Stimulated activated CD8-positive, alpha-beta memory T cell treated with anti-CD3 and anti-CD28 coated beads, Interleukin-12 subunit alpha, Interleukin-12 subunit beta, amount 100 ng/mL, for 1 hour (primary cell): ENCODE measurements at regions not wholly inside any gene's neighbourhood (a gene's known extent, or its start where the extent isn't known, plus 50 kb on each side); places are given as distances from the start of the nearest gene placed in this dataset.
A peak's percentile ranks its signal among the peaks of the same experiment; 100 is the strongest.
"Not testable (repeated sequence)": the region's sequence is repeated elsewhere in the genome, so short reads cannot be mapped to it uniquely, and the experiment has no call there.

Experiments used
- DNase-seq: peaks from one replicate; pipeline ENCODE4 v3.0.0-alpha.2; 2020; ENCODE audit warnings: low read depth

DNA sequence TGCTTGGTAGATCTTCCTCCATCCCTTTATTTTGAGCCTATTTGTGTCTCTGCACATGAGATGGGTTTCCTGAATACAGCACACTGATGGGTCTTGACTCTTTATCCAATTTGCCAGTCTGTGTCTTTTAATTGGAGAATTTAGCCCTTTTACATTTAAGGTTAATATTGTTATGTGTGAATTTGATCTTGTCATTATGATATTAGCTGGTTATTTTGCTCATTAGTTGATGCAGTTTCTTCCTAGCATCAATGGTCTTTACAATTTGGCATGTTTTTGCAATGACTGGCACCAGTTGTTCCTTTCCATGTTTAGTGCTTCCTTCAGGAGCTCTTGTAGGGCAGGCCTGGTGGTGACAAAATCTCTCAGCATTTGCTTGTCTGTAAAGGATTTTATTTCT is 72.4 kb downstream of the HNRNPD start:
- DNase-seq = not testable (repeated sequence)

DNA sequence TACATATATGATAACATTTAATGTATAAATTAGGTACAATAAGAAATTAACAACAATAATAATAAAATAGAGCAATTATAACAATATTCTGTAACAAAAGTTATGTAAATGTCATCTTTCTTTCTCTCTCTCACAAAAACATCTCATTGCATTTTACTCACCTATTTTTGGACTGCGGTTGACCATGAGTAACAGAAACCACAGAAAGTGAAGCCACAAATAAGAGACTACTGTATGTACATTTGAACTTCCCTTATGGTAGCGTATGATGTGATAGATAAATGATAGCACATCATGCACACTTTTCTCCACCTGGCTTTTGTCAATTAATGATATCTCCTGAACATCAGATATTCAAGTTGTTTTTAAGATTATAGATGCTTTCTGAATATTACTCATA is 80.5 kb downstream of the HNRNPD start:
- DNase-seq = peak; percentile 17

DNA sequence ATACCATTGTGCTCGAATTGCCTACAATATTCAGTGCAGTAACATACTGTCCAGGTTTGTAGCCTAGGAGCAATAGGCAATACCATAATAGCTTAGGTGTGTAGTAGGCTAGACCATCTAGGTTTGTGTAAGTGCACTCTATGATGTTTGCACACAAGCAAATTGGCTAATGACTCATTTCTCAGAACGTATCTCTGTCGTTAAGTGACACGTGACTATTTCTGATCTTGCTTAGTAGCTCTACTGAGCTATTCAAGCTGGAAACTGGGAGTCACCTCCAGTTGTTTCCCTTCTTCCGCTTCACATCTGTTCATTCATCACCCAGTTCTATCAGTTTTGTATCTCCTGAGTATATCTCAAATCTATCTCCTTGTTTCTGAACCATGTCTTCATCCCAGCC is 86.1 kb downstream of the HNRNPD start:
- no peak for DNase-seq

DNA sequence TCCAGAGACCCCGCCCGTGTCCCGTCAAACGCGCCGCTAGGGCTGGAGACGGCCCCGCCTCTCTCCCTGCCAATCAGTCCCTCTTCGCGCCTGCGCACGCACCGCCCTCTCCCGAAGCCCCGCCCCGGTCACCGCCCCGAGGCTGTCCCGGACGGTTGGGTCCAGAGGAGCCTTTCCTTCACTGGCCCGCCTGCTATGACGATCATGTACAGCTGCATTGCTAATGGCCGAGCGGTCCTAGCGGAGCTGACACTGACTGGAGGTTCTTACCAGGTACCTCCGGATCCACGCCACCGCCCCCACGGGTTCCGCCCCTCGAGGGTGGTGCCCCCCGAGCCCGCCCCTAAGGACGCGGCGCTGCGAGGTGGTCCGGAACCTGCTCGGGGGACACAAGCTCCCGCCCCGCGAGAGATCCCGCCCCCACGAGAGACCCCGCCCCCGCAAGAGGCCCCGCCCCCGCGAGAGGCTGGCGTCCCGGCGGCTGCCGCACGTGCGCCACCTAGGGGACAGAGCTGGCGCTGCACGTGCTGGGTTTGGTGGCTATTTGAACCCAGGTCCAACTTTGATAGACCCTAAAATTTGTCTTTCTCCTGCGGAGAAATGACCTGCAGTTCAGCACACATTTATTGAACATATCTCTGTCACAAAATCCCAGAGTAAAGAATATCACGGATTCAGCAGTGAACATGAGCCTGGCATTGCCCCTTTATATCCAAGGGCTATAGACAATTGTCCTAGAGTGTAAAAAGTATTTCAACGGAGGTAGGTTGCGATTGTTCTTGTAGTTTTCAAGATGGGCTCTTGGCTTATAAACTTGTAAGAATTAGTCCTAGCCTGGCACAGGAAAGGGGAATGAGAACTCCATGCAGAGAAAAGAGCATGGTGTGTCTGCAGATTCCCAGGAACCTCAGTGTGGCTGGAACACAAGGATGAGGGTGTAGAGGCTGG is 88.7 kb downstream of the HNRNPD start:
- peak; percentile 98 for DNase-seq

DNA sequence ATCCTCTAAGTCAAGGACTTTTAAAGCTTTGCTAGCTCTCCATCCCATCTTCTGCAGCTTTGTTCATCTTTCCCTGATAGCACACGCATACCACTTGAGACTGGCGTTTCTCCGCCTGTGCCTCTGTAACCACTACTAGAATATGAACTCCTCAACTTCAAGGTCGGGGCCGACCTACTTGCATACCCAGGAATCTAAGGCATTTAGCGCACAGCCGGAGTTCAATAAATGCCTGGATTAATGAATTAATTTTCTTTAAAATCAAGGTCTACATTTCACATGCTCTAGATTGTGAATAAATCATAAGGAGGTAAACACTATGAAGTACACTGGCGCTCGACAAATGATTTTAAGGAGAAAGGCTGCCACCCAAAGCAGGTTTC is 89.3 kb downstream of the HNRNPD start:
- no peak for DNase-seq

DNA sequence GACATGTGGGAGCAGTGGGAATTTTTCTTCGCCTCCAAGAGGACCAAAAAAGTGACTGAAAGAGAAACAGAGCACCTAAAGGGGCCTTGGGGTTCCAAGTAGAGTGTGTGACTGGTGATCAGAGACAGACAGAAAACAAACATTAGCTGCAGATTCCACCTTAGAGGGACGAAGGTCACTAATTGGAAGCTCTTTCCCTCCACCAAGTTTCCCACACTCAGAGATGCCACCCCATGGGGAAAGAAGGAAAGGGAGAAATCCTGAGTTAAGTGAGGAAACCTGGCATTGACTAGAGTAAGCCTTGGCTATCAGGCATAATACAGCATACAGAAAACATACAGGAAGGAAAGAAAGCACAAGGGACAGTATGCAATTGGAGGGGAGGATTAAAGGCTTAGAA is 90.9 kb downstream of the HNRNPD start:
- no peak for DNase-seq

DNA sequence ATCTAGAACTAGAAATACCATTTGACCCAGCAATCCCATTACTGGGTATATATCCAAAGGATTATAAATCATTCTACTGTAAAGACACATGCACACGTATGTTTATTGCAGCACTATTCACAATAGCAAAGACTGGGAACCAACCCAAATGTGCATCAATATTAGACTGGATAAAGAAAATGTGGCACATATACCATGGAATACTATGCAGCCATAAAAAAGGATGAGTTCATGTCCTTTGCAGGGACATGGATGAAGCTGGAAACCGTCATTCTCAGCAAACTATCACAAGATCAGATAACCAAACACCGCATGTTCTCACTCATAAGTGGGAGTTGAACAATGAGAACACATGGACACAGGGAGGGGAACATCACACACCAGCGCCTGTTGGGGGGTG is 94.2 kb downstream of the HNRNPD start:
- not testable (repeated sequence) for DNase-seq

DNA sequence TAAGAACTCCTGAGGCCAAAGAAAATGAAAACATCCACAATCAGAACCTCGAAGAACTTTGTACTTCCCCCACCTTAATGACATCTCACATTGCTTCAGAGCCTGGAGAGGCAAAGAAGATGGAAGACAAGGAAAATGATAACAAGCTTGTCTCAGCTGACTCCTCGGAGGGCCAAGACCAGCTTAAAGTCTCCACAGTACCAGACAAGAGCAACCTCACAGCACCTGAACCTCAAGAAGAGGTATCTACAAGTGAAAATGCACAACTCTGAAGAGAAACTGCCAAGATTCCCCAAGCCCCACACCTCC is 97.5 kb downstream of the HNRNPD start:
- DNase-seq = no peak

DNA sequence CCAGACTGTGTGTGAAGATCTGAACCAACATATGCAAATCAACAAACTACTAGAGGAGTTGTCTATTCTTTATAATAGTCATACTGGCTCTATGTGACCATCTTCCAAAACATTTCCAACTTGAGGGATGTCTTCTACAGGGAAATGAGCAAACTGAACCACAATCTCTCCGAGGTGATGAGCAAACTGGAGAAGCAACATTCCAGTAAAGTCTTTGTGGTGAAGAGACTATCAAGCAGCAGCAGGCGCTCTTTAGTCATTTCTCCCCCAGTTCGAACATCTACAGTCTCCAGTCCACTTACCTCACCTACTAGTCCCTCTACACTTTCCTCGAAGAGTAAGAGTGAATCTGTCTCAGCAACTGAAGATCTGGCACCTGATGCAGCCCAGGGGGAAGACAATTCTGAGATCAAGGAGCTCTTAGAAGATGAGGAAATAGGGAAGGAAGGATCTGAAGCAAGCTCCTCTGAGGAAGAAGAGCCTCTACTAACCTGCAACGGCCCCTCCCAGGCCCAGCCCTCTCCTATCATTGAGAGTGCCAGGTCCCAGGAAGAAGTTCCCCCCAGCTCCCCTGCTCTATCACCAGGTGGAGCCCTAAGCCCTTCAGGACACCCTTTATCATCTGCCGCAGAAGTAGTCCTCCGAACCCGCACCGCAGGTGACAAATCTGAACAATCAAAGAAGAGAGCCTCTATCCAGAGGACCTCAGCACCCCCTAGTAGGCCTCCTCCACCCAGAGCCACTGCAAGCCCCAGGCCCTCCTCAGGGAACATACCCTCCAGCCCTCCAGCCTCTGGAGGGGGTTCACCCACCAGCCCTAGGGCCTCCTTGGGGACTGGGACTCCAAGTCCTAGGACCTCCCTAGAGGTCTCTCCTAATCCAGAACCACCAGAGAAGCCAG is 98.1 kb downstream of the HNRNPD start:
- DNase-seq = no peak

DNA sequence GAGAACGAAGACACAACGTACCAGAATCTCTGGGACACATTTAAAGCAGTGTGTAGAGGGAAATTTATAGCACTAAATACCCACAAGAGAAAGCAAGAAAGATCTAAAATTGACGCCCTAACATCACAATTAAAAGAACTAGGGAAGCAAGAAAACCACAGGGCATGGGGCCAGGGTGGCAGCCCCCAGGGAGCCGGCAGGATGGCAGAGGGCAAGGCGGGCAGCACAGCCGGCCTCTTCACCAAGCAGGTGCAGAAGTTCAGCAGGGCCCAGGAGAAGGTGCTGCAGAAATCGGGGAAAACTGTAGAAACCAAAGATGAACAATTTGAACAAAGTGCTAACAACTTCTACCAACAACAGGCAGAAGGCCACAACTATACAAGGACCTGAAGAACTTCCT is 99.1 kb downstream of the HNRNPD start:
- not testable (repeated sequence) for DNase-seq

DNA sequence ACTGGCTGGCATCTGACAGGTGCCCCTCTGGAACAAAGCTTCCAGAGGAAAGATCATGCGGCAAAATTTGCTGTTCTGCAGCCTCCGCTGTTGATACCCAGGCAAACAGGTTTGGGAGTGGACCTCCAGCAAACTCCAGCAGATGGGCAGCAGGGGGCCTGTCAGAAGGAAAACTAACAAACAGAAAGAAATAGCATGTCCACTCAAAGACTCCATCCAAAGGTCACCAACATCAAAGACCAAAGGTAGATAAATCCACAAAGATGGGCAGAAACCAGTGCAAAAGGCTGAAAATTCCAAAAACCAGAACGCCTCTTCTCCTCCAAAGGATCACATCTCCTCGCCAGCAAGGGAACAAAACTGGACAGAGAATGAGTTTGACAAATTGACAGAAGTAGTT is 101.3 kb downstream of the HNRNPD start:
- not testable (repeated sequence) for DNase-seq

DNA sequence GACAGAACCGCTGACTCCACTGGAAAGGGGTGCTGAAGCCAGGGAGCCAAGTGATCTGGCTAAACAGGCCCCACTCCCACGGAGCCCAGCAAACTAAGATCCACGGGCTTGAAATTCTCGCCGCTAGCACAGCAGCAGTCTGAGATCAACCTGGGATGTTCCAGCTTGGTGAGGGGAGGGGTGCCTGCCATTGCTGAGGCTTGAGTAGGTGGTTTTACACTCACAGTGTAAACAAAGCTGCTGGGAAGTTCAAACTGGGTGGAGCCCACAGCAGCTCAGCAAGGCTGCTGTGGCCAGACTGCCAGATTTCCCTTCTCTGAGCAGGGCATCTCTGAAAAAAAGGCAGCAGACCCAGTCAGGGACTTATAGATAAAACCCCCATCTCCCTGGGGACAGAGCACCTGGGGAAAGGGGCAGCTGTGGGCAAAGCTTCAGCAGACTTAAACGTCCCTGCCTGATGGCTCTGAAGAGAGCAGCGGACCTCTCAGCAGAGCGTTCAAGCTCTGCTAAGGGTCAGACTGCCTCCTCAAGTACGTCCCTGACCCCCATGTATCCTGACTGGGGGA is 101.8 kb downstream of the HNRNPD start:
- not testable (repeated sequence) for DNase-seq

DNA sequence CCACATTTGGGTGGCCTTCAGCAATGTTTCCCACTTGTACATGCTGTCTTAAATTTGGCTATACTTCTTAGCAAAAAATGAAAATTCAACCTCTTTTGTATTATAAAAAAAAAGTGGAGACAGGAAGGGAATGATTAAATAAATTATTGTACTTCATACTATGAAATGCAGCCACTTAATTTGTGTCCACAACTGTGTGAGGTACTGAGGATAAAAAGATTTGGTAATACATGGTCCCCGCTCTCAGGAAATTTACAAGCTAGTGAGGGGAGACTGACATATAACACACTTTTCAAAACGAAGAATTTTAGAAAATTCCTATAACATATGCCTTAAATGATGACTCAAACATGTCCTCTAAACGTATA is 105.0 kb downstream of the HNRNPD start:
- DNase-seq = no peak

DNA sequence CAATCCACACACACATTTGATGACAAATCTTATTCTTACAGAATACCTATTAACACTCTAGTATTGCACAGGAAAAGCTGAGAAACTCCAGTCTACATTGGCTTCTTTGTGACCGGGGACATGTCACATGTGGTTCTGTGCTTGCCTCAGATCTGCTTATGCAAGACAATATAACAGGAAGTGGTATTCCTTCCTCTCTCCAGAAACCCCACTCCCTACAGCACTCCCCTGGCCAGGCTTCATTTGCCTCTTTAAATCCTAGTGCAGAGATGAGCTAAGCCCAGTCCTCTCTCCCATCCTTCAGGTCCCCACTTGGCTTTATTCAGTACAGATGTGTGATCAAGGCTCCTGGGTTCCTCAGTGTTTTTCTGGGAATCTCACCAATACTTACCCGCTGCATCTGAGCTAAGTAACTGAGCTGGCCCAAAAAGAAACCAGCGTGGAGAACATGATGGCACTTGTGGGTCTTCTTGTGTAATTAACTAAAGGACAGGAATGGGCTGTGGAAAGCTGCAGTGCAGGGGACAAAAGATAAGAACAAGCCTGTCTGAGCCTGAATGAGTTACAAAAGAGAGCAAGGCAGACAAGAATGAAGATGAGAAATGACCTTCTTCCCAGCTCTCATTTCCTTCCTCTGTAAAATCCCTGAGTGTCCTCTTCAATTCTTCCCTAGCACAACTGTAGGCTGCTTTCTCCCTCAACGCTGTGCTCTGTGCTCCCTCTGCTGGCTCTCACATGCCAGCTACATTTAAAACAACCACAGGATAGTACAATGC is 105.6 kb downstream of the HNRNPD start:
- peak; percentile 17 for DNase-seq

DNA sequence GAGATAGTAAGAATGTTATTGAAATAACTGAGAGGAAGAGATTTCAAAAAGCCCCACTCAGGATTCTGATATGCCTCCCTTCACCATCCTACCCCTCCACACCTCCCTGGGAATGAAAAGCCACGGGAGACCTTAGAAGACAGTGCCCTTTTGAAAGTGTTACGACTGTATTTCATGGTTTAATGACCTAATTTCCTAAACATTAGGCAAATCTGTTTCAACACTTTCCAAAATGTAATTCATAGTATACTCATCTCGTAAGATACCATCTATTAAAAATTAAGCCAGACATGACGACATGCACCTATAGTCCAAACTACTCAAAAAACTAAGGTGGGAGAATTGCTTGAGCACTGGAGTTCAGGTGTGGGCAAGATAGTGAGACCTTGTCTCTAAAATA is 106.3 kb downstream of the HNRNPD start:
- DNase-seq = no peak

DNA sequence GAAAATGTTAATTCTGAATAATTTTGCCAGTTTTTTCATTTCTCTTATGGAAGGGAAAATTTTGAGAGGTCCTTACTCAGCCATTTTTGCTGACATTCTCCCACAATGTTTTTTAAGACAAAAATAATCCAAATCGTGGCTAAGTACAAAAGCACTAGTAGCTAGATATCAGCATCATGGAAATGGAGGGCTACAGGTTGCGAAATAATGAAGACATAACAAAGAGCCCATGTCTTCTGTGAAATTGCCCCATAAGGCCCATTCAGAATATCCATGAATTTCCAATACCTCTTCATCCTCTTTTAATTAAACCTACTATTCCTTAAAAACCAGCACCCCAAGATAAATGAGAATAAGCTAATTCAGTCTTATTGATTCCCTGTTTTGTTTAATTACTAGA is 107.4 kb downstream of the HNRNPD start:
- DNase-seq = no peak

DNA sequence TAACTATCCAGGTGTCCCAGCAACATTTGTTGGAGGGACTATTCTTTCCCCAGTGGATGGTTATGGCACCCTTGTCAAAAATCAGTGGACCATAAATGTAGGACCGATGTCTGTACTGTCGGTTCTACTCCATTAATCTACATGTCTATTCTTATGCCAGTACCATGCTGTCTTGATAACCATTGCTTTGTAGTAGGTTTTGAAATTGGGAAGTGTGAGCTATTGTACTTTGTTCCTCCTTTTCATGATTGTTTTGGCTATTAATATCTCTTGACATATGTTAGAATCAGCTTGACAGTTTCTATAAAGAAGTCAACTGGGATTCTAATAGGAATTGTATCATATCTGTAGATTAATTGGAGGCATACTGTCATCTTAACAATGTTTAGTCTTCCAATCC is 112.7 kb downstream of the HNRNPD start:
- no peak for DNase-seq

DNA sequence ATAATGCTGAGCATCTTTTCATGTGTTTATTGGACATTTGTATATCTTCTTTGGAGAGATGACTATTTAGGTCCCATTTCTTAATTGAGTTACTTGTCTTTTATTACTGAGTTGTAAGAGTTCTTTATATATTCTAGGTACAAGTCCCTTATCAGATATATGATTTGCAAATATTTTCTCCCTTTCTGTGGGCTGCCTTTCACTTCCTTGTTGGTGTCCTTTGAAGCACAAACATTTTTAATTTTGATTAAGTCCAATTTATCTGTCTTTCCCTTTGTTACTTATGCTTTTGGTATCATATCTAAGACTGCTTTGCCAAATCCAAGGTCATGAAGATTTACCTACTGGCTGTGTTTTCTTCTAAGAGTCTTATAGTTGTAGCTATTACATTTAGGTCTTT is 113.2 kb downstream of the HNRNPD start:
- no peak for DNase-seq

DNA sequence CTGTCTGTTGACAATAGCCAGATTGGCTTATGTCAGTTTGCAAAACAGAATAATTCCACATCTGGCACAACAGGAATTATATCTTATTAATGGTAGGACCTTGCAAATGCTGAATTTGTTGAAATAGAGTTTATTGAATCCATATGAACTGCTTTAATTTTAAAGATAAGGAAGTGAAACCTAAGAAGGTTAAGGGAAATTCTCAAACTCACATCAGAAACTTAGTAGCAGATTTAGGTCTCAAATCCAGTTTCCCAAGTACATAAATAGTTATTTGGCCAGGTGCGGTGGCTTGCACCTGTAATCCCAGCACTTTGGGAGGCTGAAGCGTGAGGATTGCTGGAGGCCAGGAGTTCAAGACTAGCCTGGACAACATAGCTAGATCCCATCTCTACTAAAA is 117.1 kb downstream of the HNRNPD start:
- DNase-seq = no peak

DNA sequence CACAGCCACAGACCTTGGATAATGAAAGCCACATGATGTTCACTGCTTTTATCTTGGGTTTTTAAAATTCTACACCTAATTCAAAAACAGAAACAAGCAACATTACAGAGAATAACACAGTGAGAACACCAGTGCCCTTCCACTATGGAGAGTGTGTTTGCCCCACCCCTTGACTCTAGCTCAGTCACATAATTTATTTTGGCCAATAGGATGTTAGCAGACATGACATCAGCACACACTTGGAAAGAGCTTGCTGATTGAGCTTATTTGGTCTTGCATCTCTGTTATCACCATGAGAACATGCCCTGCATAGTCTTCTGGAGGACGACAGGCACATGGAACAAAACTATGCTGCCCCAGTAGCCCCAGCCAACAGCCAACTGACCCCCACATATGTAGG is 118.1 kb downstream of the HNRNPD start:
- DNase-seq = no peak

DNA sequence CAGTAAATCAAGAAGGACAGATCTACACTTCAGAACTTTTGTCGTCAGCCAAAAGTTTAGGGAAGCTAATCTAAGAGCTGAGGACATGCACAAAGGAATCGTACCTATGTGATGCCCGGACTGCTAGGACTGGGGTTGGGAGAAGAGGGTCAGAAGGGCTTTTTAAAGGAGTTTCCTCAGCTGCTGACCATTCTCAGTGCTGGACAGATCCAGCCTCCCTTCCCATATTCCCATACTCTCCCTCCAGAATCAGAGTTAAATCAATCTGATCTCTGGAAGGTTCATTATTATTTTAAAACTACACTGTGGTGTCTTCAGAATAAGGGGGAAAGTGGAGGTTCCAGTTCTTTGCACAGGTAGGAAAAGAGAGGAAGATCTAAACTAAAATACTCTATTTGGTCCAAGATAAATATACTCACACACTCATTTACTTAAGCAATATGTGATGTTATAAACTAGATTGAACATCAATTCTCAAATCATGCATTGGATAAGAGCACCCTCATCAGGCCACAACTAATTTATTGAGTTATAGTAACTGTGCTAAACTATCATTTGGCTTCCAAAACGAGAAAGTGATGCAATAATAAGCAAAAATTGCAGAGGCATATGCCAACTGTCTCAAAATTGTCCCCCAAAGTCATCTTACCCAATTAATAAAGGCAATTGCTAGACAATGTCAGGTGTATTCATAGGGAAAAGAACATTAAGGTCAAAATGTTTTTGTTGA is 124.7 kb downstream of the HNRNPD start:
- no peak for DNase-seq
